GM13976 (cell line): ENCODE measurements at regions not wholly inside any gene's neighbourhood (a gene's known extent, or its start where the extent isn't known, plus 50 kb on each side); places are given as distances from the start of the nearest gene placed in this dataset.

Experiments used
- DNase-seq: peaks from one replicate; pipeline ENCODE4 v3.0.0; 2012; ENCODE audit warnings: low spot score
- in situ Hi-C: fragments of 300-500 bp; cut with MboI; formaldehyde crosslinking; loops from one replicate; pipeline ENCODE4 v1.12.0; 2022; ENCODE audit warnings: low sequenced_read_pairs, mixed read lengths, inconsistent platforms; ENCODE audit not compliant: unreplicated experiment
- TF ChIP-seq, protein P1 (sequence below): IDR thresholded peaks from 2 replicates; pipeline ENCODE4 v1.5.1; 2012; ENCODE audit warnings: borderline replicate concordance, mild to moderate bottlenecking; ENCODE audit not compliant: insufficient read depth; ENCODE audit errors: extremely low read depth, missing control alignments, control extremely low read depth

DNA sequence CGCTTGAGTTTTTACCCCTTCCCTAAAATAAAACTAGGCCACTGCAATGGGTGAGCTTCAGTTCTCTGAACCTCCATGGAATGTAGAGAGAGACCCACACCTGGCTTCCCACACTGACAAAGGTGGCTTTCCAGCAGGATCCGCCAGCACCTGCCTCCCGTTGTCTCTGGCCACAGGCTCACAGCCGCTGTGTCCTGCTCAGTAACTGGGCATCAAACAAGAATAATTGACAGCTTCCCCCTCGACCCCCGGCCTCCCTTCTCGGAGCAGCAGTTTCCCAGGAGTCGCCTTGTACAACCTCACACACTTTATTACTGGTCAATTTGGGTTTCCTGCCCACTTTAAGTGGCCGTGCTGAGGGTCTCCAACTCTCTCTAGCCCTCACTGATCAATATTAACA is 586.1 kb upstream of the PSMD7 start:
- in situ Hi-C loops: no loop called here
- no peak for DNase-seq
- TF ChIP-seq, protein P1, sequence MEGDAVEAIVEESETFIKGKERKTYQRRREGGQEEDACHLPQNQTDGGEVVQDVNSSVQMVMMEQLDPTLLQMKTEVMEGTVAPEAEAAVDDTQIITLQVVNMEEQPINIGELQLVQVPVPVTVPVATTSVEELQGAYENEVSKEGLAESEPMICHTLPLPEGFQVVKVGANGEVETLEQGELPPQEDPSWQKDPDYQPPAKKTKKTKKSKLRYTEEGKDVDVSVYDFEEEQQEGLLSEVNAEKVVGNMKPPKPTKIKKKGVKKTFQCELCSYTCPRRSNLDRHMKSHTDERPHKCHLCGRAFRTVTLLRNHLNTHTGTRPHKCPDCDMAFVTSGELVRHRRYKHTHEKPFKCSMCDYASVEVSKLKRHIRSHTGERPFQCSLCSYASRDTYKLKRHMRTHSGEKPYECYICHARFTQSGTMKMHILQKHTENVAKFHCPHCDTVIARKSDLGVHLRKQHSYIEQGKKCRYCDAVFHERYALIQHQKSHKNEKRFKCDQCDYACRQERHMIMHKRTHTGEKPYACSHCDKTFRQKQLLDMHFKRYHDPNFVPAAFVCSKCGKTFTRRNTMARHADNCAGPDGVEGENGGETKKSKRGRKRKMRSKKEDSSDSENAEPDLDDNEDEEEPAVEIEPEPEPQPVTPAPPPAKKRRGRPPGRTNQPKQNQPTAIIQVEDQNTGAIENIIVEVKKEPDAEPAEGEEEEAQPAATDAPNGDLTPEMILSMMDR: no peak

DNA sequence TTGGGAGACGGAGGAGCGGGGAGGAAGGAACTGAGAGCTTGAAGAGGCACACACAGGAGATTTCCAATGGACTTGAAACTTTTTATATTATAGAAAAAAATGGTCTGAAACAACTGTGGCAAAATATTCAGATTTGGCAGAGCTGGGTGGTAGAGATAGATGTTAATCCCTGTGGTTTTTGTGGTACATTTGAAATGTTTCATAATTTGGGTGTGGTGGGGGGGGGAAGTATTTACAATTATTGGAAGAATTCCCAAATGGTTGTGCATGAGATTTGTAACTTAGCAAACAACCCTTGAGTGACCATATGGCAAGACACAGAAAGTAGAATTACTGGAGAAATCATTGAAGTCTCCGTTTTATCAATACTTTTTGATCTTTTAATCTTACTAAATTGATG is 588.8 kb upstream of the PSMD7 start:
- DNase-seq: no peak
- in situ Hi-C loops: no loop called here
- TF ChIP-seq, protein P1: no peak

DNA sequence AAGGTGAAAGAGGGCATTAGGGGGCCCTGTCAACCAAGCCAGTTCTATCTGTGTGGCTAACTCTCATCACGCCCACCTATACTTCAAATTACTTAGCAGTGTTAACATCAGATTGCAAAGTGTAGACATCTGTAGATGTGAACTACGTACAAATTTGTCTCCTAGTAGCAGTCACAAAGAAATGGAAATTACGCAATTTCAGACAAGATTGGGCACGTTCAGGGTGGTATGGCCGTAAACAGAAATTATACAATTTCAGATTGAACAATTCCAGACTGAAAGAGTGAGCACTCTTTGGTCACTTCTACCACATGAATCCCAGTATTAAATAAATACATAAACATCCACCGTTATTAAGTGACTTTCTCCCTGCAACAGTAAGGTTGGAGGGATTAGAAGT is 592.7 kb upstream of the PSMD7 start:
- TF ChIP-seq, protein P1: no peak
- DNase-seq: no peak
- in situ Hi-C loops: no loop called here

DNA sequence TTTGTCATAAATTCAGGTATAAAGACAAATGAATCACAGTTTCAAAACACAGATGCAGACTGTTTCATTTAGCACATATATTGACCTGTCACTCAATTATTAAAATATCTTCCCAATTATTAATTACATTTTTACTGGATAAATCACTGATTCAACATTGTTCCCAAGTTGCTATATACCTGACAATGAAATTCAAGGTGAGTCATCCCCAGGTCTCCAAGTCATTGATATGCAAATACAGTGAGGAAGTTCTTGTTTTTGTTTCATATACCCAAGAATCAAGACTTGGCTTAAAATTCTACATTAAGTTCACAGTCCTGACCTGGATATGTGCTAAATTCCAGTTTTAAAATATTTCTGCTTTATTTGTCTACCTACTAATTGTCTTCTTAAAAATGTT is 599.3 kb upstream of the PSMD7 start:
- TF ChIP-seq, protein P1: no peak
- in situ Hi-C loops: no loop called here
- DNase-seq: no peak

DNA sequence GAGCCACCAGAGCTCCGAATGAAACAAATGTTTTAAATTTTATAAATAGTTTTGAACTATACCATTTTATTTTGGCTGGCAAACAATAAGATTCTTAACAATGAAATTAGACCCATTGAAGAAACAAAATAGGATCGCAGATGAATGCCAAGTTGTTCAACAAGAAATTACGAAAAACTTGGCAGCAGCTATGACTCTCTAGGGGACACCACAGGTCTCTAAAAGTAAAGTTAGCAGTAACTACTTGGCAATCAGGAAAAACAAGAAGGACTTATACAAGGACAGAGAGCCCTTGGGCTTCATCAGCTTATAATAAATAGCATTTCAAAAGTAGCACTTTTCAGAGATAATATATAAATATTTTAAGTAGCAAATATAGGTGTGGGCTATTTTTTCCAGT is 603.8 kb upstream of the PSMD7 start:
- in situ Hi-C loops: no loop called here
- TF ChIP-seq, protein P1: no peak
- DNase-seq: no peak

DNA sequence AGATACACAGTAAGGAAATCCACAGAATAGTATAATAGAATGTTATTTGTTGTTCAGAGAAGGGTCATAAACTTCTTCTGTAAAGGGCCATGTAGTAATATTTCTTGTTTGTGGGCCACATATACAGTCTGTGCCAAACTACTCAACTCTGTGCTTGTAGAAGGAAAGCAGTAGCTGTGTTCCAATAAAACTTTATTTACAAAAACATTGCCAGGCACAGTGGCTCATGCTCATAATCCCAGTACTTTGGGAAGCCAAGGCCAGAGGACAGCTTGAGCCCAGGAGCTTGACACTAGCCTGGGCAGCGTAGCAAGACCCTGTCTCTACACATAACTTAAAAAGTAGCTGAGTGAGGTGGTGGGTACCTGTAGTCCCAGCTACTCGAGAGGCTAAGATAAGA is 612.8 kb upstream of the PSMD7 start:
- TF ChIP-seq, protein P1: no peak
- DNase-seq: no peak
- in situ Hi-C loops: no loop called here

DNA sequence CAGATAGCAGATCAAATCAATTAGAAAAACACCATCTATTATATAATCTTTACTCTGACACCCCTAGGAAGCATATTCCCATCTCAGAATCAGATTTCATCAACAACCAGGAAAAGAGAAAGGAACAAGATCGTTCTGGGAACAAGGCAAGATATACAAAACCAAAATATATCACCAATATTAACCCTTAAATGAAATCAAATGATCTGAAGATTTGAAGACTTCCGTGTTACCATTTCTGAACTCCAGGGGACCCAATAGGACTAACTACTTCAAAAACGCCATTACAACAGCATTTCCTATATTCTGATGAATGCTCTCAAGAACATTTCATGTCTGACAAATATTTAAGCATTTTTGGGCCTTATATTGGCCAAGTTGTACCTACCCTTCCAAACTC is 624.2 kb upstream of the ZFHX3 start:
- in situ Hi-C loops: no loop called here
- TF ChIP-seq, protein P1: no peak
- no peak for DNase-seq
